ENCODE measurements at regions not wholly inside any gene's neighbourhood (a gene's known extent, or its start where the extent isn't known, plus 50 kb on each side); places are given as distances from the start of the nearest gene placed in this dataset.

- no peak for TF ChIP-seq CTCF (IDR thresholded peaks at IDR 0.05)
- TF ChIP-seq POLR2A (IDR thresholded peaks at IDR 0.05): no peak
These were observed 265.2 kb upstream of the ADGRL4 start for GRCh38 chr1:79271759-79272158.
